Thyroid gland (tissue), 4 donors: ENCODE measurements at regions not wholly inside any gene's neighbourhood (a gene's known extent, or its start where the extent isn't known, plus 50 kb on each side); places are given as distances from the start of the nearest gene placed in this dataset.

Source experiments
- CTCF ChIP-seq, 6 experiments: fragments of 200-600 bp in 3 of 6; fragments of 450-650 bp in 3 of 6; sonication (generic) in 3 of 6; IDR thresholded peaks; one replicate each; pipeline ENCODE4 v1.5.1; 2016 to 2019; ENCODE audit warnings: antibody characterized with exemption in 6 of 6, mild to moderate bottlenecking in 2 of 6, inconsistent platforms in 1 of 6, moderate library complexity in 1 of 6
- POLR2A ChIP-seq, 2 donors: fragments of 450-650 bp; IDR thresholded peaks; one replicate each; pipeline ENCODE4 v1.6.1; 2017; ENCODE audit warnings: antibody characterized with exemption in 2 of 2, mild to moderate bottlenecking in 2 of 2, moderate library complexity in 1 of 2

DNA sequence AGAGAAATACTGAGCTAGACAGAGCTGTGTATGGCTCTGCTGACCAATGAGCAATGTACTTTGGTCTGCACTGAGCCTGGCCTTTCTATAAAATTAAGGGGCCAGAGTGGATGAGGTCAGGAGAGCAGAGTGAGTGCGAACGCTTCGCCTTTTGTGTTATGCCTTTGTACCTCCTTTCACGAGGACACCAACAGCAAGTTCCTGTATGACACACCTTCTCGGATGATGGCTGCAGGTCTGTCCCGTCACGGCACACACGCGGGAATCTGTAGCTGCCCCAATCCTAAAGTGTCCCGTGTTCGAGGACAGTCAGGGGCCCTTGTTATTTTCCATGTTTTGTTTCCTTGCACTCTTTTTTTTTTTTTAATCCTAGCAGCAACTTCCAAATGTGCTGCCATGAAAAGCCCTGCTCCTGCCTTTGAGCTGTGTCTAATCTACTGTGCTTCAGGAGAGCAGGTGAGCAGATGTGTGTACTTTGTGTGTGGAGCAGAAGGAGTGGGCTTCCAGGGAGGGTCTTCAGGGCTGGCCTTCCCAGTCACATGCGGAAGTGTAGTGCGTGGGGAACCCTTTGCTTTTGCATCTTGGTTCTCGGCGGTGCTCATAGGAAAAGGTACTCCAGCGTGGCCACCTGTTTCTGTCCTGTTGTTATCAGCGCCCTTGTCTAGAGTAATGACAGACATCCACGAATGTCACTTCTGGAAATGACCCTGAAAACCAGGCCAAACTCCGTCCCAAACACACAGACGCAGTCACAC lies 213.2 kb downstream of the NDUFA10 start:
- TF ChIP-seq POLR2A (IDR thresholded peaks at IDR 0.05), result no peak
- no peak for TF ChIP-seq CTCF (IDR thresholded peaks at IDR 0.05)
